ENCODE measurements at regions not wholly inside any gene's neighbourhood (a gene's known extent, or its start where the extent isn't known, plus 50 kb on each side); places are given as distances from the start of the nearest gene placed in this dataset.

DNA sequence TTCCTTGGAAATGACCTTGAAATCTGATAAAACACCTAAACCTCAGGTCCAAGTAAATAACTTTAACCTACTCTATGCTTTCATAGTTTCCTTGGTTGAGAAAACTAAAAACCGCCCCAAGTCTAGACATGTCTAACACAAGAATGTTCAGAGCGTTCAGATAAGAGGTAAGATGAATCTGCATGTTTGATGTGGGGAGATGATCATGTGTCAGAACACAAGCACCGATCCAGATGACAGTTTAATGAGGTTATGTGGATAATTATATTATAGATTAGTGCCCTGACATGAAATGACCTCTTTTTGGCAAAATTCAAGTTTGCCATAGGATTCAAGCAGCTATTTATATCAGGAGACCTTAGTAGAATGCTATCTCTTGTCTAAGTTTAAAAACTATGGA, 729.8 kb upstream of the SOX11 start:
- no peak overlapping the region for H2BK5ac ChIP-seq (ENCODE audit: low read length)
- H4K91ac ChIP-seq (ENCODE audit: low read depth, low read length, poor library complexity), result no peak overlapping the region
- no peak overlapping the region for H2BK120ac ChIP-seq (ENCODE audit: low read depth, low read length)
- H2BK12ac ChIP-seq (ENCODE audit: low read length), result no peak overlapping the region
- H3K14ac ChIP-seq (ENCODE audit: low read length), result no peak overlapping the region
- H2BK15ac ChIP-seq (ENCODE audit: low read length), result no peak overlapping the region
- no peak overlapping the region for H2AFZ ChIP-seq (ENCODE audit: low read length)
- WGBS, 2 donors (ENCODE audit: extremely low coverage in 2 of 2, insufficient read length in 2 of 2, insufficient replicate concordance in 1 of 2), result no CpG with 5 or more reads among the region's 3 CpGs
- H3K27ac ChIP-seq (replicated peaks; ENCODE audit: low read length), result no peak overlapping the region
- DNase-seq (ENCODE audit: low spot score), result no peak
- no peak overlapping the region for H3K9ac ChIP-seq (ENCODE audit: low read depth, low read length, poor library complexity)
- no peak overlapping the region for H3K4ac ChIP-seq (ENCODE audit: low read length)
- H3K4me2 ChIP-seq (ENCODE audit: insufficient read depth, low read length, poor library complexity, severe bottlenecking), result no peak overlapping the region
- peaks cover 0 to 4% of the 10 kb centered on the region in 2 donors for H3K4me1 ChIP-seq (ENCODE audit: control insufficient read depth in 2 of 2, insufficient read depth in 1 of 2, low read depth in 1 of 2, low read length in 2 of 2)
- no peak overlapping the region for H3K18ac ChIP-seq (ENCODE audit: low read length)
- no peak overlapping the region for H3K23ac ChIP-seq (ENCODE audit: low read depth, low read length, poor library complexity)
- no peak overlapping the region for H2AK5ac ChIP-seq (ENCODE audit: low read depth, low read length)
- no peak overlapping the region for H3K4me3 ChIP-seq (ENCODE audit: low read length in 2 of 2)
- no peak overlapping the region for H4K8ac ChIP-seq (ENCODE audit: low read depth, low read length)
- peaks cover 0 to 2% (median 0%) of the 10 kb centered on the region in 3 experiments for H3K27me3 ChIP-seq (ENCODE audit: control insufficient read depth in 3 of 3, insufficient read depth in 3 of 3, low read depth in 1 of 3, low read length in 3 of 3)
- H3K36me3 ChIP-seq (replicated peaks in 1 of 2; ENCODE audit: control insufficient read depth in 2 of 2, insufficient read depth in 2 of 2, low read length in 2 of 2), result peaks cover 0 to 2% of the 10 kb centered on the region in 2 donors
- no peaks in the 10 kb centered on the region for H3K79me1 ChIP-seq (ENCODE audit: low read depth, low read length)
- no peaks in the 10 kb centered on the region for H3K9me3 ChIP-seq (replicated peaks in 1 of 2; ENCODE audit: control insufficient read depth in 2 of 2, insufficient read depth in 1 of 2, low read depth in 1 of 2, low read length in 2 of 2)

DNA sequence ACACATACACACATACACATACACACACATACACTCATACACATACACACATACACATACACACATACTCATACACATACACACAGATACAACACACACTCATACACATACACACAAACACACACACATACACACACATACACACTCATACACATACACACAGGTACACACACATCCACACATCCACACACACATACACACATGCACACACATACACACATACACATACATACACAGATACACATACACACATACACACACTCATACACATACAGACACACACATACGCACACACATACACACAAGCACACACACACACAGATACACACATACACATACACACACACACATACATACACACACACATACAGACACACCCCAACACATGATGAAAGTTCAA, 729.1 kb upstream of the SOX11 start:
- H2BK5ac ChIP-seq (ENCODE audit: low read length), result no peak overlapping the region
- H2AFZ ChIP-seq (ENCODE audit: low read length), result no peak overlapping the region
- H2BK12ac ChIP-seq (ENCODE audit: low read length), result no peak overlapping the region
- peaks cover 0 to 4% of the 10 kb centered on the region in 2 donors for H3K4me1 ChIP-seq (ENCODE audit: control insufficient read depth in 2 of 2, insufficient read depth in 1 of 2, low read depth in 1 of 2, low read length in 2 of 2)
- peak overlapping the region; percentile 97 for H4K8ac ChIP-seq (ENCODE audit: low read depth, low read length)
- WGBS, 2 donors (ENCODE audit: extremely low coverage in 2 of 2, insufficient read length in 2 of 2, insufficient replicate concordance in 1 of 2), result no CpG with 5 or more reads among the region's 1 CpG
- no peak for DNase-seq (ENCODE audit: low spot score)
- peaks cover 0 to 2% (median 0%) of the 10 kb centered on the region in 3 experiments for H3K27me3 ChIP-seq (ENCODE audit: control insufficient read depth in 3 of 3, insufficient read depth in 3 of 3, low read depth in 1 of 3, low read length in 3 of 3)
- H3K4ac ChIP-seq (ENCODE audit: low read length), result no peak overlapping the region
- no peak overlapping the region for H3K27ac ChIP-seq (replicated peaks; ENCODE audit: low read length)
- H4K91ac ChIP-seq (ENCODE audit: low read depth, low read length, poor library complexity), result peak overlapping the region; percentile 93
- H3K9me3 ChIP-seq (replicated peaks in 1 of 2; ENCODE audit: control insufficient read depth in 2 of 2, insufficient read depth in 1 of 2, low read depth in 1 of 2, low read length in 2 of 2), result no peaks in the 10 kb centered on the region
- no peak overlapping the region for H2BK120ac ChIP-seq (ENCODE audit: low read depth, low read length)
- H3K9ac ChIP-seq (ENCODE audit: low read depth, low read length, poor library complexity), result no peak overlapping the region
- no peak overlapping the region for H2AK5ac ChIP-seq (ENCODE audit: low read depth, low read length)
- peak overlapping the region in 1 of 2 donors; percentile 34 for H3K4me3 ChIP-seq (ENCODE audit: low read length in 2 of 2)
- no peak overlapping the region for H2BK15ac ChIP-seq (ENCODE audit: low read length)
- H3K18ac ChIP-seq (ENCODE audit: low read length), result no peak overlapping the region
- H3K36me3 ChIP-seq (replicated peaks in 1 of 2; ENCODE audit: control insufficient read depth in 2 of 2, insufficient read depth in 2 of 2, low read length in 2 of 2), result peaks cover 0 to 2% of the 10 kb centered on the region in 2 donors
- no peak overlapping the region for H3K4me2 ChIP-seq (ENCODE audit: insufficient read depth, low read length, poor library complexity, severe bottlenecking)
- no peak overlapping the region for H3K23ac ChIP-seq (ENCODE audit: low read depth, low read length, poor library complexity)
- H3K79me1 ChIP-seq (ENCODE audit: low read depth, low read length), result no peaks in the 10 kb centered on the region
- H3K14ac ChIP-seq (ENCODE audit: low read length), result peak overlapping the region; percentile 42

DNA sequence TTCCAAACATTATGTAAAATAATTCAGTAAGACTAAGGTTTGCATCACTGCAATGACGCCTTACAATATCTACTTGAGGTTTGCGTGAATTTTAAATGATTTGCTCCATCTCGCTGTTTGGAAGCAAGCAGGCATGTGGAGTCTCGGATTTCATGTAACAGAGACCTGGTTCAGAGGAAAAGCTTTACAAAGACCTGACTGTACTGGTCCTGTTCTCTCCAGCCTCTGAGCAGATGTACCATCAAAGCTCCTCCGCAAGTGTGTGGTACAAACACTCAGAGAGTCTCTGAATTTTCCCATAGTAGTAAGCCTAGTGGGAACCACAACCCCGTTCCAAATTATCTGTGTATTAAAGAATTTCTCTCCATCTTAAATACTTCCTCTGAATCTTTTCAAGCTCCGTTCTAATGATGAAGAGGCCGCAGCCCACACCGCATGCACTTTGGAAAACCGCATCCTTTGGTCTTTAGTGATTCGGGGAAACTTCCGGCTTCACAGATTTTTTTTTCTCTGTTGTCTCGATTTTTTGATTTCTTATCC, 728.1 kb upstream of the SOX11 start:
- Histone ChIP-seq H2AFZ (ENCODE audit: low read length) (peak overlapping the region; percentile 50), H3K4ac (ENCODE audit: low read length) (no peak overlapping the region), H3K14ac (ENCODE audit: low read length) (no peak overlapping the region), H3K4me2 (ENCODE audit: insufficient read depth, low read length, poor library complexity, severe bottlenecking) (no peak overlapping the region), H3K9me3 (replicated peaks in 1 of 2; ENCODE audit: control insufficient read depth in 2 of 2, insufficient read depth in 1 of 2, low read depth in 1 of 2, low read length in 2 of 2) (no peaks in the 10 kb centered on the region), H4K8ac (ENCODE audit: low read depth, low read length) (no peak overlapping the region), H3K23ac (ENCODE audit: low read depth, low read length, poor library complexity) (no peak overlapping the region), H2BK5ac (ENCODE audit: low read length) (no peak overlapping the region), H3K18ac (ENCODE audit: low read length) (no peak overlapping the region), H3K27ac (replicated peaks; ENCODE audit: low read length) (no peak overlapping the region), H3K4me1 (ENCODE audit: control insufficient read depth in 2 of 2, insufficient read depth in 1 of 2, low read depth in 1 of 2, low read length in 2 of 2) (peaks cover 0 to 4% of the 10 kb centered on the region in 2 donors), H2BK12ac (ENCODE audit: low read length) (no peak overlapping the region), H4K91ac (ENCODE audit: low read depth, low read length, poor library complexity) (no peak overlapping the region), H3K9ac (ENCODE audit: low read depth, low read length, poor library complexity) (no peak overlapping the region), H3K27me3 (ENCODE audit: control insufficient read depth in 3 of 3, insufficient read depth in 3 of 3, low read depth in 1 of 3, low read length in 3 of 3) (peaks cover 0 to 2% (median 0%) of the 10 kb centered on the region in 3 experiments), H2BK120ac (ENCODE audit: low read depth, low read length) (no peak overlapping the region), H3K4me3 (ENCODE audit: low read length in 2 of 2) (no peak overlapping the region), H2BK15ac (ENCODE audit: low read length) (no peak overlapping the region), H3K79me1 (ENCODE audit: low read depth, low read length) (no peaks in the 10 kb centered on the region), H2AK5ac (ENCODE audit: low read depth, low read length) (no peak overlapping the region), H3K36me3 (replicated peaks in 1 of 2; ENCODE audit: control insufficient read depth in 2 of 2, insufficient read depth in 2 of 2, low read length in 2 of 2) (peaks cover 0 to 2% of the 10 kb centered on the region in 2 donors)
- DNase-seq (ENCODE audit: low spot score), result no peak
- no CpG with 5 or more reads among the region's 13 CpGs for WGBS, 2 donors (ENCODE audit: extremely low coverage in 2 of 2, insufficient read length in 2 of 2, insufficient replicate concordance in 1 of 2)

GRCh38 chr2:4964579-4964978, 727.6 kb upstream of the SOX11 start:
- peak overlapping the region; percentile 17 for H2AFZ ChIP-seq (ENCODE audit: low read length)
- H3K27me3 ChIP-seq (ENCODE audit: control insufficient read depth in 3 of 3, insufficient read depth in 3 of 3, low read depth in 1 of 3, low read length in 3 of 3), result peaks cover 0 to 2% (median 0%) of the 10 kb centered on the region in 3 experiments
- no peak overlapping the region for H4K91ac ChIP-seq (ENCODE audit: low read depth, low read length, poor library complexity)
- peak overlapping the region; percentile 44 for H3K18ac ChIP-seq (ENCODE audit: low read length)
- no peak overlapping the region for H2BK5ac ChIP-seq (ENCODE audit: low read length)
- no CpG with 5 or more reads among the region's 16 CpGs for WGBS, 2 donors (ENCODE audit: extremely low coverage in 2 of 2, insufficient read length in 2 of 2, insufficient replicate concordance in 1 of 2)
- H3K4me2 ChIP-seq (ENCODE audit: insufficient read depth, low read length, poor library complexity, severe bottlenecking), result no peak overlapping the region
- no peak overlapping the region for H2BK12ac ChIP-seq (ENCODE audit: low read length)
- no peak overlapping the region for H3K23ac ChIP-seq (ENCODE audit: low read depth, low read length, poor library complexity)
- peaks cover 0 to 2% of the 10 kb centered on the region in 2 donors for H3K36me3 ChIP-seq (replicated peaks in 1 of 2; ENCODE audit: control insufficient read depth in 2 of 2, insufficient read depth in 2 of 2, low read length in 2 of 2)
- H3K9me3 ChIP-seq (replicated peaks in 1 of 2; ENCODE audit: control insufficient read depth in 2 of 2, insufficient read depth in 1 of 2, low read depth in 1 of 2, low read length in 2 of 2), result no peaks in the 10 kb centered on the region
- no peak overlapping the region for H3K4me3 ChIP-seq (ENCODE audit: low read length in 2 of 2)
- H2BK15ac ChIP-seq (ENCODE audit: low read length), result no peak overlapping the region
- H3K9ac ChIP-seq (ENCODE audit: low read depth, low read length, poor library complexity), result no peak overlapping the region
- no peak for DNase-seq (ENCODE audit: low spot score)
- H3K14ac ChIP-seq (ENCODE audit: low read length), result no peak overlapping the region
- H4K8ac ChIP-seq (ENCODE audit: low read depth, low read length), result no peak overlapping the region
- no peak overlapping the region for H3K27ac ChIP-seq (replicated peaks; ENCODE audit: low read length)
- H3K4me1 ChIP-seq (ENCODE audit: control insufficient read depth in 2 of 2, insufficient read depth in 1 of 2, low read depth in 1 of 2, low read length in 2 of 2), result peaks cover 0 to 4% of the 10 kb centered on the region in 2 donors
- no peak overlapping the region for H2BK120ac ChIP-seq (ENCODE audit: low read depth, low read length)
- no peak overlapping the region for H3K4ac ChIP-seq (ENCODE audit: low read length)
- no peak overlapping the region for H2AK5ac ChIP-seq (ENCODE audit: low read depth, low read length)
- H3K79me1 ChIP-seq (ENCODE audit: low read depth, low read length), result no peaks in the 10 kb centered on the region
